ENCODE measurements at regions not wholly inside any gene's neighbourhood (a gene's known extent, or its start where the extent isn't known, plus 50 kb on each side); places are given as distances from the start of the nearest gene placed in this dataset.
"Not testable (repeated sequence)": the region's sequence is repeated elsewhere in the genome, so short reads cannot be mapped to it uniquely, and the experiment has no call there.

- peaks cover 0 to 1% (median 0%) of the 10 kb centered on the region in 7 donors for H3K9me3 Mint-ChIP-seq
- H3K27ac Mint-ChIP-seq, result peak overlapping the region in 1 of 3 donors; percentile 26
- Histone ChIP-seq H3K27me3 (ENCODE audit: control insufficient read depth, insufficient read depth, low read length) (peaks cover 12% of the 10 kb centered on the region), H3K27ac (ENCODE audit: insufficient read depth, low read length, poor library complexity, severe bottlenecking) (no peak overlapping the region), H3K9me3 (ENCODE audit: control insufficient read depth in 2 of 2, low read length in 2 of 2) (no peaks in the 10 kb centered on the region), H3K4me1 (ENCODE audit: control insufficient read depth, insufficient read depth, low read length, poor library complexity, severe bottlenecking) (no peaks in the 10 kb centered on the region), H3K36me3 (ENCODE audit: control insufficient read depth, insufficient read depth, low read length) (no peaks in the 10 kb centered on the region), H3K4me3 (ENCODE audit: low read depth, low read length) (no peak overlapping the region)
- DNase-seq (no peak), ATAC-seq (ENCODE audit: low read depth in 2 of 2) (no peak)
- H3K36me3 Mint-ChIP-seq, result no peaks in the 10 kb centered on the region
- H3K27me3 Mint-ChIP-seq, result peaks cover 29% of the 10 kb centered on the region
- H3K4me3 Mint-ChIP-seq, result no peak overlapping the region
- H3K4me1 Mint-ChIP-seq, result no peaks in the 10 kb centered on the region
These were observed 53.0 kb upstream of the TNKS2 start for GRCh38 chr10:91745090-91745831.

- Mint-ChIP-seq H3K27ac (no peak overlapping the region), H3K36me3 (no peaks in the 10 kb centered on the region), H3K27me3 (peaks cover 41% of the 10 kb centered on the region), H3K4me1 (no peaks in the 10 kb centered on the region), H3K4me3 (no peak overlapping the region), H3K9me3 (peaks cover 0 to 4% (median 0%) of the 10 kb centered on the region in 7 donors)
- Histone ChIP-seq H3K4me1 (ENCODE audit: control insufficient read depth, insufficient read depth, low read length, poor library complexity, severe bottlenecking) (no peaks in the 10 kb centered on the region), H3K27ac (ENCODE audit: insufficient read depth, low read length, poor library complexity, severe bottlenecking) (no peak overlapping the region), H3K36me3 (ENCODE audit: control insufficient read depth, insufficient read depth, low read length) (no peaks in the 10 kb centered on the region), H3K27me3 (ENCODE audit: control insufficient read depth, insufficient read depth, low read length) (peaks cover 21% of the 10 kb centered on the region), H3K9me3 (ENCODE audit: control insufficient read depth in 2 of 2, low read length in 2 of 2) (no peaks in the 10 kb centered on the region), H3K4me3 (ENCODE audit: low read depth, low read length) (no peak overlapping the region)
- DNase-seq (no peak), ATAC-seq (ENCODE audit: low read depth in 2 of 2) (no peak)
These were observed 54.8 kb upstream of the TNKS2 start for GRCh38 chr10:91743465-91743864.

- ATAC-seq (ENCODE audit: low read depth in 2 of 2) (no peak), DNase-seq (no peak)
- H3K4me1 Mint-ChIP-seq, result no peaks in the 10 kb centered on the region
- no peak overlapping the region for H3K4me3 Mint-ChIP-seq
- peaks cover 50% of the 10 kb centered on the region for H3K27me3 Mint-ChIP-seq
- H3K27me3 ChIP-seq (ENCODE audit: control insufficient read depth, insufficient read depth, low read length), result peaks cover 21% of the 10 kb centered on the region
- H3K9me3 ChIP-seq (ENCODE audit: control insufficient read depth in 2 of 2, low read length in 2 of 2), result no peaks in the 10 kb centered on the region
- no peak overlapping the region for H3K27ac ChIP-seq (ENCODE audit: insufficient read depth, low read length, poor library complexity, severe bottlenecking)
- H3K27ac Mint-ChIP-seq, result no peak overlapping the region
- H3K36me3 Mint-ChIP-seq, result no peaks in the 10 kb centered on the region
- no peak overlapping the region for H3K4me3 ChIP-seq (ENCODE audit: low read depth, low read length)
- no peaks in the 10 kb centered on the region for H3K4me1 ChIP-seq (ENCODE audit: control insufficient read depth, insufficient read depth, low read length, poor library complexity, severe bottlenecking)
- H3K36me3 ChIP-seq (ENCODE audit: control insufficient read depth, insufficient read depth, low read length), result no peaks in the 10 kb centered on the region
- peaks cover 0 to 4% (median 0%) of the 10 kb centered on the region in 7 donors for H3K9me3 Mint-ChIP-seq
These were observed 56.0 kb upstream of the TNKS2 start for GRCh38 chr10:91742229-91742628.

GRCh38 chr10:91741356-91741755, 56.9 kb upstream of the TNKS2 start:
- H3K27ac ChIP-seq (ENCODE audit: insufficient read depth, low read length, poor library complexity, severe bottlenecking), result no peak overlapping the region
- no peaks in the 10 kb centered on the region for H3K4me1 Mint-ChIP-seq
- DNase-seq, result no peak
- H3K36me3 ChIP-seq (ENCODE audit: control insufficient read depth, insufficient read depth, low read length), result no peaks in the 10 kb centered on the region
- H3K4me3 ChIP-seq (ENCODE audit: low read depth, low read length), result no peak overlapping the region
- H3K27ac Mint-ChIP-seq, result no peak overlapping the region
- no peak for ATAC-seq (ENCODE audit: low read depth in 2 of 2)
- H3K4me1 ChIP-seq (ENCODE audit: control insufficient read depth, insufficient read depth, low read length, poor library complexity, severe bottlenecking), result no peaks in the 10 kb centered on the region
- no peaks in the 10 kb centered on the region for H3K9me3 ChIP-seq (ENCODE audit: control insufficient read depth in 2 of 2, low read length in 2 of 2)
- no peaks in the 10 kb centered on the region for H3K36me3 Mint-ChIP-seq
- peaks cover 0 to 4% (median 0%) of the 10 kb centered on the region in 7 donors for H3K9me3 Mint-ChIP-seq
- H3K4me3 Mint-ChIP-seq, result no peak overlapping the region
- peaks cover 21% of the 10 kb centered on the region for H3K27me3 ChIP-seq (ENCODE audit: control insufficient read depth, insufficient read depth, low read length)
- peaks cover 56% of the 10 kb centered on the region for H3K27me3 Mint-ChIP-seq

- Histone ChIP-seq H3K27ac (ENCODE audit: insufficient read depth, low read length, poor library complexity, severe bottlenecking) (no peak overlapping the region), H3K4me1 (ENCODE audit: control insufficient read depth, insufficient read depth, low read length, poor library complexity, severe bottlenecking) (no peaks in the 10 kb centered on the region), H3K9me3 (ENCODE audit: control insufficient read depth in 2 of 2, low read length in 2 of 2) (no peaks in the 10 kb centered on the region), H3K27me3 (ENCODE audit: control insufficient read depth, insufficient read depth, low read length) (peaks cover 21% of the 10 kb centered on the region), H3K36me3 (ENCODE audit: control insufficient read depth, insufficient read depth, low read length) (no peaks in the 10 kb centered on the region), H3K4me3 (ENCODE audit: low read depth, low read length) (no peak overlapping the region)
- no peak overlapping the region for H3K27ac Mint-ChIP-seq
- H3K9me3 Mint-ChIP-seq, result peaks cover 0 to 2% (median 0%) of the 10 kb centered on the region in 7 donors
- DNase-seq (no peak), ATAC-seq (ENCODE audit: low read depth in 2 of 2) (no peak)
- no peaks in the 10 kb centered on the region for H3K36me3 Mint-ChIP-seq
- H3K27me3 Mint-ChIP-seq, result peaks cover 59% of the 10 kb centered on the region
- H3K4me3 Mint-ChIP-seq, result no peak overlapping the region
- H3K4me1 Mint-ChIP-seq, result no peaks in the 10 kb centered on the region
These were observed 57.8 kb upstream of the TNKS2 start for GRCh38 chr10:91740353-91740924.

- not testable (repeated sequence) for H3K36me3 ChIP-seq (ENCODE audit: control insufficient read depth, insufficient read depth, low read length); DNase-seq; H3K27ac ChIP-seq (ENCODE audit: insufficient read depth, low read length, poor library complexity, severe bottlenecking); H3K36me3 Mint-ChIP-seq; H3K4me1 Mint-ChIP-seq; ATAC-seq (ENCODE audit: low read depth in 2 of 2); H3K4me3 ChIP-seq (ENCODE audit: low read depth, low read length); H3K9me3 Mint-ChIP-seq; H3K27me3 ChIP-seq (ENCODE audit: control insufficient read depth, insufficient read depth, low read length); H3K9me3 ChIP-seq (ENCODE audit: control insufficient read depth in 2 of 2, low read length in 2 of 2); H3K4me1 ChIP-seq (ENCODE audit: control insufficient read depth, insufficient read depth, low read length, poor library complexity, severe bottlenecking); H3K27ac Mint-ChIP-seq; H3K4me3 Mint-ChIP-seq
- H3K27me3 Mint-ChIP-seq, result peaks cover 16% of the 10 kb centered on the region
These were observed 66.0 kb upstream of the TNKS2 start for GRCh38 chr10:91732265-91732664.

GRCh38 chr10:91729339-91729738, 68.9 kb upstream of the TNKS2 start:
- H3K27ac Mint-ChIP-seq; H3K9me3 Mint-ChIP-seq; H3K9me3 ChIP-seq (ENCODE audit: control insufficient read depth in 2 of 2, low read length in 2 of 2); H3K27me3 ChIP-seq (ENCODE audit: control insufficient read depth, insufficient read depth, low read length); H3K4me1 ChIP-seq (ENCODE audit: control insufficient read depth, insufficient read depth, low read length, poor library complexity, severe bottlenecking); H3K4me1 Mint-ChIP-seq; H3K36me3 ChIP-seq (ENCODE audit: control insufficient read depth, insufficient read depth, low read length); ATAC-seq (ENCODE audit: low read depth in 2 of 2); H3K4me3 ChIP-seq (ENCODE audit: low read depth, low read length); H3K27ac ChIP-seq (ENCODE audit: insufficient read depth, low read length, poor library complexity, severe bottlenecking); H3K4me3 Mint-ChIP-seq; H3K27me3 Mint-ChIP-seq; H3K36me3 Mint-ChIP-seq; DNase-seq: not testable (repeated sequence)

- Mint-ChIP-seq H3K27ac (no peak overlapping the region), H3K4me3 (no peak overlapping the region), H3K27me3 (no peaks in the 10 kb centered on the region), H3K36me3 (no peaks in the 10 kb centered on the region), H3K9me3 (peaks cover 0 to 4% (median 0%) of the 10 kb centered on the region in 7 donors), H3K4me1 (no peaks in the 10 kb centered on the region)
- Histone ChIP-seq H3K4me3 (ENCODE audit: low read depth, low read length) (no peak overlapping the region), H3K27me3 (ENCODE audit: control insufficient read depth, insufficient read depth, low read length) (no peaks in the 10 kb centered on the region), H3K36me3 (ENCODE audit: control insufficient read depth, insufficient read depth, low read length) (no peaks in the 10 kb centered on the region), H3K9me3 (ENCODE audit: control insufficient read depth in 2 of 2, low read length in 2 of 2) (no peaks in the 10 kb centered on the region), H3K27ac (ENCODE audit: insufficient read depth, low read length, poor library complexity, severe bottlenecking) (no peak overlapping the region), H3K4me1 (ENCODE audit: control insufficient read depth, insufficient read depth, low read length, poor library complexity, severe bottlenecking) (no peaks in the 10 kb centered on the region)
- DNase-seq (no peak), ATAC-seq (ENCODE audit: low read depth in 2 of 2) (no peak)
These were observed 71.9 kb upstream of the TNKS2 start for GRCh38 chr10:91726355-91726754.

Measured in CD4-positive, CD25-positive, alpha-beta regulatory T cell (primary cell).